IPS DF 6.9 (cell line): ENCODE measurements at regions not wholly inside any gene's neighbourhood (a gene's known extent, or its start where the extent isn't known, plus 50 kb on each side); places are given as distances from the start of the nearest gene placed in this dataset.

ENCODE experiments used
- DNase-seq: peaks from one replicate; pipeline ENCODE4 v3.0.0-alpha.2; 2013; ENCODE audit warnings: low read depth, low spot score
- H3K27ac ChIP-seq: one replicate; pipeline ENCODE4 v1.5.1; 2013; ENCODE audit warnings: low read length, control low read depth
- H3K27me3 ChIP-seq: 2 replicates; pipeline ENCODE4 v1.6.1; 2013; ENCODE audit warnings: mild to moderate bottlenecking, low read length; ENCODE audit not compliant: control insufficient read depth, insufficient read depth
- H3K36me3 ChIP-seq: 2 replicates; pipeline ENCODE4 v1.6.1; 2013; ENCODE audit warnings: low read length; ENCODE audit not compliant: control insufficient read depth, insufficient read depth
- H3K4me1 ChIP-seq: 2 replicates; pipeline ENCODE4 v1.6.1; 2013; ENCODE audit warnings: low read length; ENCODE audit not compliant: control insufficient read depth, insufficient read depth
- H3K4me3 ChIP-seq: 2 replicates; pipeline ENCODE4 v1.5.1; 2013; ENCODE audit warnings: mild to moderate bottlenecking, low read length
- H3K9me3 ChIP-seq: 2 replicates; pipeline ENCODE4 v1.6.1; 2013; ENCODE audit warnings: low read length, inconsistent platforms; ENCODE audit not compliant: control insufficient read depth, insufficient read depth
- WGBS: extraction: QIAGEN DNeasy Blood & Tissue Kit; methylation state at CpG from one replicate; pipeline ENCODE4 v1.1.7; 2013; ENCODE audit warnings: mixed read lengths, missing lambda C conversion rate; ENCODE audit not compliant: insufficient read length, insufficient coverage; 5-methylcytosine and 5-hydroxymethylcytosine counted together

DNA sequence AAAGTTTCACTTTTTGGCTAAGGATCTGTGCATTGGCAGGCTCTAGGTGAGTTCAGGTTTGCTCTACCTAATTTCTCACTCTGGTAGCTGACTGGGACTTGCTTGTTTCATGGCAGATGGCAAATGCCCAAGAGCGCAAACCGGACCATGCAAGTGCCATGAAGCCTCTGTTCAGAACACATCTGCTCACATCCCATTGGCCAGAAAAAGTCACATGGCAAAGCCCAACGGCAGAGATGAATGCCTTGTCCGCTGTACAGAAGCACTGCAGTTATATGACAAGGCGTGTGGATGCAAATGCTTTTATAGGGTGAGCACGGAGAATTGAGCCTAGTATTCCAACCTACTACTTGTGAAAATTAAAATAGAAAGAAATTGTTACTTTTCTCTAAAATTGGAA is 202.2 kb upstream of the HMGA2 start:
- no peaks in the 10 kb centered on the region for H3K36me3 ChIP-seq
- H3K27me3 ChIP-seq, result no peaks in the 10 kb centered on the region
- no peak overlapping the region for H3K4me3 ChIP-seq
- no peaks in the 10 kb centered on the region for H3K4me1 ChIP-seq
- DNase-seq, result no peak
- H3K9me3 ChIP-seq, result no peaks in the 10 kb centered on the region
- no CpG with 5 or more reads among the region's 6 CpGs for WGBS
- no peak overlapping the region for H3K27ac ChIP-seq

DNA sequence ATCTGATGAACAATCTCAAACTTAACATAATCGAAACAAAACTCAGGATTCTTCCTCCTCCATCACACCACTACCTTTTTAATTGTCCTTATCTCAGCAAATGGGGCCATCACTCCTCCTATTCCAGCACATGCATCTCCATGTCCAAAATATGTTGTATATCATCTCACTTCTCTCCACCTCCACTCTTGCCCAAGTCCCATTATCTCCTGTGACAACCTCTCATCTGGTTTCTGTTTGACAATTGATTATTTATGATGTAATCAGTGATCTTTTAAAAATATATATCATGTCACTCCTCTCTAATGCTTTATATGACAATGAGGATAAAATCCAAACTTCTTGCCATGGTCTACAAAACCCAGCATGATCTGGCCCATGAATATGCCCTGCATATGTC is 200.8 kb upstream of the HMGA2 start:
- H3K4me1 ChIP-seq, result no peaks in the 10 kb centered on the region
- no peaks in the 10 kb centered on the region for H3K36me3 ChIP-seq
- no peak for DNase-seq
- no peak overlapping the region for H3K27ac ChIP-seq
- no peaks in the 10 kb centered on the region for H3K9me3 ChIP-seq
- H3K27me3 ChIP-seq, result no peaks in the 10 kb centered on the region
- 100% methylated on average over 1 of the region's 1 CpG for WGBS
- no peak overlapping the region for H3K4me3 ChIP-seq

DNA sequence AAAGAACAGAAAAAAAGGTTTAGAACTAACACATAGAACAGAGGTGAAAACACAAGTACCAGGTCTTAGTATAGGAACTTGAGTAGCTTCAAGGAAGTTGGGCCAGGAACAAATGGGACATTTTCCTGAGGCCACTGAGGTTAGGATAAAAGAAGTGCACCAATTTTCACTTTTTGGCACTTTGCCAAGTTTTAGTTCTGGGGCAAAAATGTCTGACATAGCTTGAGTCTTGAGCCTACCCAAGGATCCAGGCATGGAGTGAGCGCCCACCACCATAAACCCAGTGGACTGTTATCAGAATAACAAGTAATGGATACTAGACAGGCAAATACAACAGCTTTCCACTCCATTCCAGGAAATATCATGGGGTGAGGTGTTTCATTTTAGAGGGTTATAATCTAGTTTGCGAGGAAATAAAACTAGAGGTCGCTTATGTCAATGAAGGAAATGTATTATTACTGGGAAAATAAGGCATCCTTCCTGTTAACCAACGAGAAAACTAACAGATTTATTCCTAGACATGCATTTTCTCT is 199.7 kb upstream of the HMGA2 start:
- no peak for DNase-seq
- no peak overlapping the region for H3K27ac ChIP-seq
- no peaks in the 10 kb centered on the region for H3K4me1 ChIP-seq
- no peaks in the 10 kb centered on the region for H3K27me3 ChIP-seq
- no peaks in the 10 kb centered on the region for H3K9me3 ChIP-seq
- H3K36me3 ChIP-seq, result no peaks in the 10 kb centered on the region
- no peak overlapping the region for H3K4me3 ChIP-seq
- no CpG with 5 or more reads among the region's 4 CpGs for WGBS

DNA sequence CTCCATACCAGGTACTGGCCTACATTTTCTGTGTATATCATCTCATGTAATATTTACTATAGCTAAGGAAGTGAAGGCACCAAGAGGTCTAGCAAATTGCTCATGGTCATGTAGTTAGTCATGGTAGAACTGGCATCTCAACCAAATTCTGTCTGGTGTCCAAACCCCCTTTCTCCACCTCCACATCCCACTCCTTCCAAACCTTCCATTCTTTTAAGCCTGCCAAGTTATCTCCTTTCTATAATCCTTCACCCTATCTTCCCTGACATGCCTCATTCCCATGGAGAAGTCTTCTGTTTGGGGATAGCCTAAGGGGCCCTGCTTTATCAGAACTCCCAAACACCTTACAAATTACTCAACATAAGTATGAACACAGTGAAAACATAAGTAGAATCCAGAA is 196.2 kb upstream of the HMGA2 start:
- no peaks in the 10 kb centered on the region for H3K36me3 ChIP-seq
- no peak overlapping the region for H3K4me3 ChIP-seq
- no peak for DNase-seq
- no peaks in the 10 kb centered on the region for H3K27me3 ChIP-seq
- no peaks in the 10 kb centered on the region for H3K4me1 ChIP-seq
- no peaks in the 10 kb centered on the region for H3K9me3 ChIP-seq
- H3K27ac ChIP-seq, result no peak overlapping the region

DNA sequence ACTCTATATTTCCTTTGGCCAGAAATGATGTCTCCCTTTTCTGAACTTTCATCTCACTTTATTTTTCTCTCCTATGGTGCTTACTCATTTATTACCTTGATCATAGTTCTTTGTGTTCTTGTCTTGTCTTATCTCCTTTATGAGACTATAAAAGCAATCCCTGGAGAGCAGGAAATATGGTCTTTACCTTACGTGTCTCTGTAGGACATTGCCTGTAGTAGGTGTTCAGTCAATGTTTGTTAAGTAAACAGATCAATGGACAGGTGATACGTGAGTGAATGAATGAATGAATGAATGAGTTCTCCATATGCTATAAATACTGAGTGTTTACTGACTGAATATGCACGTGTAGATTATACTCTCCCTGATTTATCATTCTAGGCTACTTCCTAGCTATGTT is 193.7 kb upstream of the HMGA2 start:
- no peak overlapping the region for H3K4me3 ChIP-seq
- no CpG with 5 or more reads among the region's 3 CpGs for WGBS
- DNase-seq, result no peak
- no peaks in the 10 kb centered on the region for H3K27me3 ChIP-seq
- H3K9me3 ChIP-seq, result no peaks in the 10 kb centered on the region
- no peak overlapping the region for H3K27ac ChIP-seq
- H3K36me3 ChIP-seq, result no peaks in the 10 kb centered on the region
- H3K4me1 ChIP-seq, result no peaks in the 10 kb centered on the region

DNA sequence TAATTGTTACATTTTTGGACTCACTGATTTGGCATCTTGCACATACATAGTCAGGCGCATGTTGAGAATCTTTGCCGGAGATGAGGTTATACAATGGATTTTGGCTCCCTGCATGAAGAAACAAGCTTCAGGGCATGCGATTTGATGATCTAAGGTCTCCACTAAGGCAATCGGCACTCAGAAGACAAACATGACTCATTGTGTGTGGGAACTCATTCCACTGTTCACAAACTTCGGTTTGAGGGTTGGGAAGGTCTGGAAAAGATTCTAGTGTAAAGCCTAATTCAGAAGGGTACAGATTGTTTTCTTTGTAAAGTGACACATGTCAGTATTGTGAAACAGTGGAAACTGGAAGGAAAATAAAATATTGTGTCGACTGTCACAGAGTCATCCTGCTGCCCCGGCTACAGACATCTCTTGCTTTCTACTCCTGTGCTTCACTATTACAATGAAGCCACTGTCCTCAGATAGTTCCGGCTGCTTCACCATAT is 192.6 kb upstream of the HMGA2 start:
- no CpG with 5 or more reads among the region's 8 CpGs for WGBS
- Histone ChIP-seq H3K27ac (no peak overlapping the region), H3K4me1 (no peaks in the 10 kb centered on the region), H3K36me3 (no peaks in the 10 kb centered on the region), H3K4me3 (no peak overlapping the region), H3K27me3 (no peaks in the 10 kb centered on the region), H3K9me3 (no peaks in the 10 kb centered on the region)
- no peak for DNase-seq

DNA sequence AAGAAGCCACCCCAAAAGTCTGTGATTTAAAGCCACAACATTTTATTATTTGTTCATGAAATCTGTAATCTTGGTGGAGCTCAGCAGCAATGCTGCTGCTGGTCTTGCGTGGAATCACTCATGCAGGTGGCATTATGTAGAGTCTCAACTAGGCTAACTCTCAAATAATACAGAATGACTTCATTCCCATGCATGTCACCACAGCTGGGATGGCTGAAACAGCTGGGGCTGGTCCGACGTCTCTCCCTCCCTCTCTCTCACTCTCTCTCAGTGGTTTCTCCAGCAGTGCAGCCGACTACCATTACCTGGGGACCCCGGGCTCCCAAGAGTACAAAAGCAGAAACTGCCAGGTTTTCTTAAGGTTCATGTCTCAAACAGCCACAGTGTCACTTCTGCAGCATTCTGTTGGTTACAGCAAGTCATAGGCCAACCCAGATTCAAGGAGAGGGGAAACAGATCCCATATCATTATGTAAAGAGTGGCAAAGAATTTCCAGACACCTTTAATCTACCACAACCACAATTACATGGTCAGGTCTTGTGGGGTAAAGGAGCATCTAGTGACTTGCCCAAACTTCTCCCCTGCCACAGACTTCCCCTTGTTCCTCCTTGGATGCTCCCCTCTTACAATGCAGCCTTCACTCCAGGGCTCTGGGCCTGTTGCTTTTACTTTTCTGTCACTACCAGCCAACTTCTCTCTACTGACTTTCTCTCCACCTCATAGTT is 192.0 kb upstream of the HMGA2 start:
- H3K4me3 ChIP-seq, result no peak overlapping the region
- no CpG with 5 or more reads among the region's 5 CpGs for WGBS
- H3K9me3 ChIP-seq, result no peaks in the 10 kb centered on the region
- H3K27ac ChIP-seq, result no peak overlapping the region
- no peak for DNase-seq
- no peaks in the 10 kb centered on the region for H3K36me3 ChIP-seq
- H3K27me3 ChIP-seq, result no peaks in the 10 kb centered on the region
- H3K4me1 ChIP-seq, result no peaks in the 10 kb centered on the region

DNA sequence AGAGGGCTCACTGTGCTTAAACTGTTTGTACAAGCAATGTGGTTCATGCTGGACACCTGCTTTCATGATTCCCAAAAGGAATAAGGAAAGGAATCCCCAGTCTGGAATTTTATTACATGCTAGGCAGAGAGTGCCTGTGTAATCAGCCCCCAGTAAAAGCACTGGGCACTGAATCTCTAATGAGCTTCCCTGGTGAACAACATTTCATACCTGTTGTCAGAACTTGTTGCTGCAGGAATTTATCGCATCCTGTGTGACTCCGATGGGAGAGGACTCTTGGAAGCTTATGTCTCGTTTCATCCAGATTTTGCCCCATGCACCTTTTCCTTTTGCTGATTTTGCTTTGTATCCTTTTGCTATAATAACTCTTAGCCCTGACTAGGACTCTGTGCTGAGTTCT is 190.2 kb upstream of the HMGA2 start:
- H3K4me3 ChIP-seq, result no peak overlapping the region
- no peaks in the 10 kb centered on the region for H3K9me3 ChIP-seq
- no CpG with 5 or more reads among the region's 3 CpGs for WGBS
- no peak for DNase-seq
- H3K27me3 ChIP-seq, result no peaks in the 10 kb centered on the region
- no peak overlapping the region for H3K27ac ChIP-seq
- no peaks in the 10 kb centered on the region for H3K36me3 ChIP-seq
- H3K4me1 ChIP-seq, result no peaks in the 10 kb centered on the region

DNA sequence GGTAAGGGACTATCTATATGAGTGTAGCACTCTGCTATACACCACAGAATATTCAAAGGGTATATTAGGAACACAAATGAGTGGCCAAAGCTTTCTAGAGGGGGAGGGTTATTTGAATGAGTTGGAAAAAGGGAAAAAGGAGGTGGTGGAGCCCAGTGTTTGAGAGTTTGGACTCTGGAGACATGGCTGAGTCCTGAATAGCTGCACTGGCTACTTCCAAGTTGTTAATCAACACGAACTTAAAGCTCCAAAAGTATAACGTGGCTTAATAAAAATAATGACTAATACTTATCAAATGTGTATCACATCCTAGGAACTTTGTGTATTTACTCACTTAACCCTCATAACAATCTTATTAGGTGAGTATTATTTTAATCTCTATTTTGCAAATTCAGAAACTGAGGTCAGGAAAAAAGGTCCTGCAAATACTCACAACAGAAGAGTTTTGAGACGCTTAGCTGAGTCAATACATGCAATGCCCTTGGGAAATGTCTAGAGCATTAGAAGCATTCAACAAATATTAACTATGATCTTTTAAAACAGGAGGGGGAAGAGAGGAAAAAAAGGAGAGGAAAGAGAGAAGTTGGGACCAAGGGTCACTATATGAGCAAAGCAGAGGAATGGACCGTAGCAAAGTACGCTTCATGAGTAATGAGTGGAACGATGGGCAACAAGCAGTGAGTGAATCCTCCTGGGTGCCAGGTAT is 189.5 kb upstream of the HMGA2 start:
- H3K4me3 ChIP-seq, result no peak overlapping the region
- no peaks in the 10 kb centered on the region for H3K9me3 ChIP-seq
- no peak overlapping the region for H3K27ac ChIP-seq
- H3K4me1 ChIP-seq, result no peaks in the 10 kb centered on the region
- H3K27me3 ChIP-seq, result no peaks in the 10 kb centered on the region
- no CpG with 5 or more reads among the region's 6 CpGs for WGBS
- DNase-seq, result no peak
- no peaks in the 10 kb centered on the region for H3K36me3 ChIP-seq

DNA sequence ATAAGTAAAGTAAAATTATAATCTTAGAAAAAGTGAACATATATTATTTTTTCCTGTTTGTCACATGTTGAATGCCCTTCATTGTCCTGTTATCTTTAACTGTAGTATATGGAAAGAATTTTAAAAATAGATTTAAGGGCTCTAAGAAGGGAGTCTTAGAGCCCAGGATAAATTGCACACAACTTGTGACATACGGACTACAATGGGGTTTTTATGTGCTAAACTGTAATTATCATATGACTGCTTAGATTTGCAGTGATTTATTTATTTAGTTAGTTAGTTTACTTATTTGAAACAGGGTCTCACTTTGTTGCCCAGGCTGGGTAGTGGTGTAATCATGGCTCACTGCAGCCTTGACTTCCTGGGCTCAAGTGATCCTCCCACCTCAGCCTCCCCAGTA is 187.8 kb upstream of the HMGA2 start:
- Histone ChIP-seq H3K4me3 (no peak overlapping the region), H3K9me3 (no peaks in the 10 kb centered on the region), H3K36me3 (no peaks in the 10 kb centered on the region), H3K27ac (no peak overlapping the region), H3K27me3 (no peaks in the 10 kb centered on the region), H3K4me1 (no peaks in the 10 kb centered on the region)
- DNase-seq, result no peak
- no CpG with 5 or more reads among the region's 1 CpG for WGBS
